SU-DHL-6 (cell line): ENCODE measurements at regions not wholly inside any gene's neighbourhood (a gene's known extent, or its start where the extent isn't known, plus 50 kb on each side); places are given as distances from the start of the nearest gene placed in this dataset.

Experiments used
- H2AFZ ChIP-seq: fragments of 200-600 bp; sonication (generic); 2 replicates; pipeline ENCODE4 v1.6.1; 2014; ENCODE audit warnings: low read depth, mild to moderate bottlenecking, moderate library complexity, mixed read lengths, antibody characterized with exemption, low read length; ENCODE audit not compliant: severe bottlenecking
- H3F3A ChIP-seq: fragments of 200-600 bp; shearing (Covaris generic); 2 replicates; pipeline ENCODE4 v1.6.0; 2016; ENCODE audit warnings: antibody characterized with exemption, mild to moderate bottlenecking; ENCODE audit not compliant: insufficient read depth
- H3K27ac ChIP-seq: fragments of 200-600 bp; sonication (generic); 2 replicates; pipeline ENCODE4 v1.5.1; 2016; ENCODE audit warnings: low read depth, mild to moderate bottlenecking, low read length, moderate library complexity, mixed read lengths
- H3K27me3 ChIP-seq: fragments of 200-600 bp; sonication (generic), shearing (Covaris generic); 2 replicates; pipeline ENCODE4 v1.6.0; 2014; ENCODE audit warnings: mild to moderate bottlenecking, low read length
- H3K36me3 ChIP-seq: fragments of 200-600 bp; sonication (generic); 2 replicates; pipeline ENCODE4 v1.6.1; 2014; ENCODE audit warnings: mild to moderate bottlenecking, low read length, mixed read lengths
- H3K4me2 ChIP-seq: fragments of 300-600, 200-600 bp; shearing (Covaris generic), sonication (generic); 2 replicates; pipeline ENCODE4 v1.6.0; 2014; ENCODE audit warnings: low read length, low read depth, mild to moderate bottlenecking; ENCODE audit not compliant: poor library complexity, severe bottlenecking
- H3K4me3 ChIP-seq: fragments of 200-600 bp; sonication (generic); 2 replicates; pipeline ENCODE4 v1.5.1; 2014; ENCODE audit warnings: antibody characterized with exemption, low read length, mild to moderate bottlenecking, mixed read lengths; ENCODE audit not compliant: insufficient read depth, poor library complexity, severe bottlenecking
- H3K79me2 ChIP-seq: fragments of 200-600 bp; sonication (generic); 2 replicates; pipeline ENCODE4 v1.6.1; 2014; ENCODE audit warnings: mild to moderate bottlenecking, low read length, moderate library complexity; ENCODE audit not compliant: insufficient read depth
- H3K9ac ChIP-seq: fragments of 200-600 bp; sonication (generic); 2 replicates; pipeline ENCODE4 v1.7.0; 2014; ENCODE audit warnings: mild to moderate bottlenecking, low read length
- H3K9me2 ChIP-seq: fragments of 200-600 bp; sonication (generic); replicated peaks from 2 replicates; pipeline ENCODE4 v1.6.1; 2014; ENCODE audit warnings: low read length; ENCODE audit not compliant: insufficient read depth
- H3K9me3 ChIP-seq: fragments of 200-600 bp; sonication (generic); 2 replicates; pipeline ENCODE4 v1.6.1; 2014; ENCODE audit warnings: low read length, mixed read lengths; ENCODE audit not compliant: insufficient read depth
- H4K20me1 ChIP-seq: fragments of 200-600 bp; sonication (generic); 2 replicates; pipeline ENCODE4 v1.6.1; 2014; ENCODE audit warnings: low read depth, mild to moderate bottlenecking, antibody characterized with exemption, low read length, moderate library complexity, mixed read lengths
- CTCF ChIP-seq: fragments of 200-600 bp; sonication (generic); IDR thresholded peaks from one replicate; pipeline ENCODE4 v1.5.1; 2017; ENCODE audit warnings: antibody characterized with exemption, mild to moderate bottlenecking, low read length, moderate library complexity; ENCODE audit not compliant: insufficient read depth, poor library complexity, severe bottlenecking
- EZH2phosphoT487 ChIP-seq: fragments of 200-600 bp; sonication (generic), shearing (Covaris generic); conservative IDR thresholded peaks from 2 replicates; pipeline ENCODE4 v1.6.1; 2018; ENCODE audit warnings: mild to moderate bottlenecking, antibody characterized with exemption, low read length, moderate library complexity, mixed read lengths

- H3K27me3 ChIP-seq = no peaks in the 10 kb centered on the region
- no peaks in the 10 kb centered on the region for H4K20me1 ChIP-seq
- H3K36me3 ChIP-seq = no peaks in the 10 kb centered on the region
- H3K27ac ChIP-seq = no peak overlapping the region
- H3K9me2 ChIP-seq = no peaks in the 10 kb centered on the region
- H3F3A ChIP-seq = no peaks in the 10 kb centered on the region
- H2AFZ ChIP-seq = no peak overlapping the region
- TF ChIP-seq CTCF (no peak), EZH2phosphoT487 (no peak)
- no peaks in the 10 kb centered on the region for H3K79me2 ChIP-seq
- H3K4me2 ChIP-seq = no peak overlapping the region
- H3K4me3 ChIP-seq = no peak overlapping the region
- no peaks in the 10 kb centered on the region for H3K9me3 ChIP-seq
- H3K9ac ChIP-seq = no peak overlapping the region
These were observed 1268.3 kb upstream of the ACVR2A start for GRCh38 chr2:146576339-146577111.

- no peak overlapping the region for H3K9ac ChIP-seq
- no peaks in the 10 kb centered on the region for H3K79me2 ChIP-seq
- H4K20me1 ChIP-seq = no peaks in the 10 kb centered on the region
- H3K4me2 ChIP-seq = no peak overlapping the region
- H3K36me3 ChIP-seq = no peaks in the 10 kb centered on the region
- no peaks in the 10 kb centered on the region for H3K27me3 ChIP-seq
- no peak overlapping the region for H2AFZ ChIP-seq
- no peaks in the 10 kb centered on the region for H3K9me3 ChIP-seq
- H3F3A ChIP-seq = no peaks in the 10 kb centered on the region
- no peak overlapping the region for H3K27ac ChIP-seq
- H3K9me2 ChIP-seq = no peaks in the 10 kb centered on the region
- H3K4me3 ChIP-seq = no peak overlapping the region
- TF ChIP-seq EZH2phosphoT487 (no peak), CTCF (no peak)
These were observed 1272.2 kb upstream of the ACVR2A start for GRCh38 chr2:146572598-146572997.

- Histone ChIP-seq H3K36me3 (no peaks in the 10 kb centered on the region), H3F3A (no peaks in the 10 kb centered on the region), H3K79me2 (no peaks in the 10 kb centered on the region), H3K4me3 (no peak overlapping the region), H3K9ac (no peak overlapping the region), H3K9me2 (no peaks in the 10 kb centered on the region), H3K27ac (no peak overlapping the region), H3K4me2 (no peak overlapping the region), H3K27me3 (no peaks in the 10 kb centered on the region), H3K9me3 (no peaks in the 10 kb centered on the region), H4K20me1 (no peaks in the 10 kb centered on the region), H2AFZ (no peak overlapping the region)
- TF ChIP-seq CTCF (no peak), EZH2phosphoT487 (no peak)
These were observed 1282.8 kb upstream of the ACVR2A start for GRCh38 chr2:146561996-146562395.
